ENCODE measurements at regions not wholly inside any gene's neighbourhood (a gene's known extent, or its start where the extent isn't known, plus 50 kb on each side); places are given as distances from the start of the nearest gene placed in this dataset.
"Not testable (repeated sequence)": the region's sequence is repeated elsewhere in the genome, so short reads cannot be mapped to it uniquely, and the experiment has no call there.

GRCh38 chr12:85623763-85624162 lies 212.4 kb downstream of the RASSF9 start:
- Mint-ChIP-seq H3K9me3 (peaks cover 5% of the 10 kb centered on the region), H3K27me3 (no peaks in the 10 kb centered on the region), H3K36me3 (no peaks in the 10 kb centered on the region), H3K4me3 (no peak overlapping the region), H3K4me1 (no peaks in the 10 kb centered on the region), H3K27ac (no peak overlapping the region)

DNA sequence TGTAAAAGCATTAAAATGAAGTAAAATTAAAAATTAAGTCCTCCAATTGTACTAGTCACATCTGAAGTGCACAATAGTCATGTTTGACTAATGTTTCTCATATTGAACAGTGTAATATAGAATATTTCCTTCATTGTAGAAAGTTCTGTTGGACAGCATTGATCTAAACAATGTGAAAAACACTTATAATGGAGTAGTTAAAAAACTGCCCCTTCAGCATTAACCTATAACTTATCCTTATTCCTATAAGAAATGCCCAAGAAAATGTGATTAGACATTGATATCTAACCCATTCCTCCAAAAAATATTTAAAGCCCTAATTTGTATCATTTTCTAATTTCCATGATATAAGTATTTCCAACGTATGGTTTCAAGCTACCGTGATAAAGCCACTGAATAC lies 210.7 kb downstream of the RASSF9 start:
- Mint-ChIP-seq H3K9me3 (peaks cover 5% of the 10 kb centered on the region), H3K4me1 (no peaks in the 10 kb centered on the region), H3K36me3 (no peaks in the 10 kb centered on the region), H3K27me3 (no peaks in the 10 kb centered on the region), H3K27ac (no peak overlapping the region), H3K4me3 (no peak overlapping the region)

DNA sequence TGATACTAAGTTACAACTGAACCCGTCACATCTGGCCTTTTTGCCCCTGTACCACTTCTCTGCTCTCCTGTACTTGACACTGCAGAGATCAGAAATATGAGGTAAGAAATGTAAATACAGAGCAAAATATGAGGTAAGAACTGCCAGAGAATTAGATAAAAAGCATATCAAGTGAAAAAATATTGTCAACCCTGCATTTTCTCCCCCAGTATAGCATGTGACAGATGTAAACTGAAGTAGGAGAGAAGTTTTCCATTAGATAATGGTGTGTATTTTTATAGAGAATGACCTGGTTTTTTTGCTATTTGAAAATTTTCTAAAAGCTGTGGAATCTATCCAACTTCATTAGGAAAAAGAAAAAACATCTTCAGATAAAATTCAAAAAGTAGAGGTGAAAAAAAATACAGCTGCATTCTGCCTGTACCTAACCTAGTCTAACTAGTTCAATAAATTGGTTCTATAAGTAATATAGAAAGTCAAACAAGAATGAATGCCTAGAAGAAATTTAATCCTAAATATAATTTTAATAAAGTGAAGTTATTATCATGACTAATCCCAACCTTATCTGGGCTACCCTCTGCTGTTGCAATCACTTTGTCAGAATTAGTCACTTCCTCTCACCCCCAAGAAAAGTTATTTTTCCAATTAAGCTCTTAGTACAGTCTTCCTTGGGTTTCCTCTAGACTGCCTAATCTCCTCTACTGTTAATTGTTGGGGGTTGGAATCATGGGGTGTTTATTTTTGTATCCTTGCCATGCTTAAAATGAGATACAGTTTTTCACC lies 210.0 kb downstream of the RASSF9 start:
- Mint-ChIP-seq H3K4me1 (no peaks in the 10 kb centered on the region), H3K4me3 (no peak overlapping the region), H3K36me3 (no peaks in the 10 kb centered on the region), H3K9me3 (peaks cover 5% of the 10 kb centered on the region), H3K27me3 (no peaks in the 10 kb centered on the region), H3K27ac (no peak overlapping the region)

GRCh38 chr12:85626784-85627171 lies 209.4 kb downstream of the RASSF9 start:
- H3K4me1 Mint-ChIP-seq = no peaks in the 10 kb centered on the region
- H3K27me3 Mint-ChIP-seq = no peaks in the 10 kb centered on the region
- H3K36me3 Mint-ChIP-seq = no peaks in the 10 kb centered on the region
- no peak overlapping the region for H3K27ac Mint-ChIP-seq
- peaks cover 5% of the 10 kb centered on the region for H3K9me3 Mint-ChIP-seq
- no peak overlapping the region for H3K4me3 Mint-ChIP-seq

DNA sequence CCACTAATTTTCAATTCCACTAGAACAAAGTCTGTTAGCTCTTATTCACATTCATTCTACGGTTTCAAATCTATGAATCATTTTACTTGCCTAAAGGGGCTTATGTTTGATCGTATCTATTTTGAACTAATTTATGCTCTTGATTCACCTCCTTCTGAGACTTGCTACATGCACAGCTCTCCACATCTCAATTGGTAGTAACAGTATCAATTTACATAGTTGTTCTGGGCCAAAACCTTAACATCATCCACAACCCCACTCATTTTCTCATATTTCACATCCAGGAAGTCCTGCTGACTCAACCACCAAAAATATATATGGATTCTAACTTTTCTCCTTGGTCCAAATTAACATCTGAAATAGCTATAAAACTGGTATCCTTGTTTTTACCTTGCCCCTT lies 208.6 kb downstream of the RASSF9 start:
- Mint-ChIP-seq H3K9me3 (peaks cover 5% of the 10 kb centered on the region), H3K27me3 (no peaks in the 10 kb centered on the region), H3K4me1 (no peaks in the 10 kb centered on the region), H3K36me3 (no peaks in the 10 kb centered on the region), H3K4me3 (no peak overlapping the region), H3K27ac (no peak overlapping the region)

DNA sequence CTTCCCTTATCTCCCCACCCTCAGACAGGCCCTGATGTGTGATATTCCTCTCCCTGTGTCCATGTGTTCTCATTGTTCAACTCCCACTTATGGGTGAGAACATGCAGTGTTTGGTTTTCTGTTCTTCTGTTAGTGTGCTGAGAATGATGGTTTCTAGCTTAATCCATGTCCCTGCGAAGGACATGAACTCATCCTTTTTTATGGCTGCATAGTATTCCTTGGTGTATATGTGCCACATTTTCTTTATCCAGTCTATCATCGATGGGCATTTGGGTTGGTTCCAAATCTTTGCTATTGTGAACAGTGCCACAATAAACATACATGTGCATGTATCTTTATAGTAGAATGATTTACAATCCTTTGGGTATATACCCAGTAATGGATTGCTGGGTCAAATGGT lies 207.6 kb downstream of the RASSF9 start:
- H3K27me3 Mint-ChIP-seq, H3K9me3 Mint-ChIP-seq, H3K36me3 Mint-ChIP-seq, H3K4me1 Mint-ChIP-seq, H3K27ac Mint-ChIP-seq, H3K4me3 Mint-ChIP-seq: not testable (repeated sequence)

DNA sequence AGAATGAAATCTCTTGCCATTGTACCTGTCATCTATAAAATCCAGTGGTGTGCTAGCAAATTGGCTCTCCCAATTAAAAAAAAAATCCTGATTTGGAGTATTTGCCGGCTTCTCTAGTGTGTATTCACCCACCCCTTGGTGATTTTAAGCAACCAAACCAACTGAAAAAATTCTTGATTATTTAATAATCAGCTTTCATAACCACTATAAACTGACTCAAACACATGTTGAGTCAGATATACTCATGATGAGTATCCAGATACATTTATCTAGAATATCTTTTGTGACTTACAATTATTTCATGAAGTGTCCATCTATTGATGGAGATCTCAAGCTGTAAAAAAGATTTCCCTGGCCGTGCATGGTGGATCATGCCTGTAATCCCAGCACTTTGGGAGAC lies 205.4 kb downstream of the RASSF9 start:
- no peaks in the 10 kb centered on the region for H3K27me3 Mint-ChIP-seq
- H3K4me3 Mint-ChIP-seq = no peak overlapping the region
- no peak overlapping the region for H3K27ac Mint-ChIP-seq
- peaks cover 5% of the 10 kb centered on the region for H3K9me3 Mint-ChIP-seq
- no peaks in the 10 kb centered on the region for H3K4me1 Mint-ChIP-seq
- H3K36me3 Mint-ChIP-seq = no peaks in the 10 kb centered on the region

GRCh38 chr12:85632390-85632789 lies 203.8 kb downstream of the RASSF9 start:
- no peaks in the 10 kb centered on the region for H3K27me3 Mint-ChIP-seq
- no peaks in the 10 kb centered on the region for H3K4me1 Mint-ChIP-seq
- no peak overlapping the region for H3K4me3 Mint-ChIP-seq
- H3K27ac Mint-ChIP-seq = no peak overlapping the region
- no peaks in the 10 kb centered on the region for H3K36me3 Mint-ChIP-seq
- H3K9me3 Mint-ChIP-seq = peaks cover 5% of the 10 kb centered on the region

DNA sequence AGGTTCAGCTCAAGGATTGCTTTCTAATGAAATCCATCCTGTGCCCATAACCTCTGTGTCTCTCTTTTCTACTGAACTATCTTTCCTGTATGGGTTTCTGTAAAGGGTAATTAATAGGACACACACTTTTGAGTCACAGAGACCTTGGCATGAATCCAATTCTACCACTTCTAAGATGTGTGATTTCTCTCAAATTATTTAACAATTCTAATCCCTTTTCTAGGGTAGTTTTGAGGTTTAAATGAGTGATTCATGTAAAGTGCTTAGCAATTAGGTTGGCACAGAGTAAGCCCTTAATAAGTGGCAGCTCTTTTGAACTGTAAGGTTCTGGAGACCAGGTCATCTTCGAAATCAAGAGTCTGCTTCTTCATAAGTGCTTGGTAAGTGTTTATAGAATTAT lies 202.7 kb downstream of the RASSF9 start:
- no peak overlapping the region for H3K27ac Mint-ChIP-seq
- H3K4me1 Mint-ChIP-seq = no peaks in the 10 kb centered on the region
- peaks cover 2% of the 10 kb centered on the region for H3K9me3 Mint-ChIP-seq
- no peaks in the 10 kb centered on the region for H3K27me3 Mint-ChIP-seq
- no peak overlapping the region for H3K4me3 Mint-ChIP-seq
- no peaks in the 10 kb centered on the region for H3K36me3 Mint-ChIP-seq

DNA sequence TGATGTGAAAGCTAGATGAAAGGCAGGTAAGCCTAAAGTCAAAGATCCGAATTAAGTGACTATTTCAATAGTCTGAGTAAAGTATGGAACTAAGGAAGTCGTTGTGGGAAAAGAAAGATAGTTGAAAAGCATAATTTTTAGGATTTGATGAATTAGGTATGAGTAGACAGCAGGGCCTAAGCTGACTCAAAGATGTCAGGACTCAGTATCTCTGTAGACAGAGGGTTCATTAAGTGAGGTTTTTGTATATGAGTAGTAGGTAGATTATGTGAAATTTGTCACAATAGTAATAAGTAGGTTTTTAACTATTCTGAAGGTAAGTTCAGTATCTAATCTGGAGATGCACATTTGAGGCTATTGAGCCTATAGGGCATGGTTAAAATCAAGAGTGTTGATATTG lies 196.4 kb downstream of the RASSF9 start:
- Mint-ChIP-seq H3K27ac (no peak overlapping the region), H3K27me3 (no peaks in the 10 kb centered on the region), H3K4me3 (no peak overlapping the region), H3K9me3 (no peaks in the 10 kb centered on the region), H3K4me1 (no peaks in the 10 kb centered on the region), H3K36me3 (no peaks in the 10 kb centered on the region)

DNA sequence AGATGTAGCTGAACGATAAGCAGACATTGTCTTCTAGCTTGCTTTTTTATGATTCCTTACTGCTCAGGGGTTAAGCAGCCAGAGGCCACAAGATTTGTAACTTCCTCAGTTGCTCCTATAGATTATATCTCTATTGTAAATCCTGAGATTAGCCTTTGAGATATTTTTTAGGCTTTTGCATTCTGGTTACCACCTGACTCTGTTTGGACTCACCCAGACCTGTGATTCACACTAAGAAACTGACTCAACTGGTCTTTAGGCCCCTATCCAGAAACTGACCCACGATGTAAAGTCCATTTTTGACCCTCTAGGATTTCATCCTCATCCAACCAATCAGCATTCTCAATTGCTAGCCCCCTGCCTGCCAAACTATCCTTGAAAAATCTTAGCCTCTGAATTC lies 194.4 kb downstream of the RASSF9 start:
- Mint-ChIP-seq H3K36me3 (no peaks in the 10 kb centered on the region), H3K27me3 (no peaks in the 10 kb centered on the region), H3K27ac (no peak overlapping the region), H3K4me3 (no peak overlapping the region), H3K4me1 (no peaks in the 10 kb centered on the region), H3K9me3 (no peaks in the 10 kb centered on the region)

DNA sequence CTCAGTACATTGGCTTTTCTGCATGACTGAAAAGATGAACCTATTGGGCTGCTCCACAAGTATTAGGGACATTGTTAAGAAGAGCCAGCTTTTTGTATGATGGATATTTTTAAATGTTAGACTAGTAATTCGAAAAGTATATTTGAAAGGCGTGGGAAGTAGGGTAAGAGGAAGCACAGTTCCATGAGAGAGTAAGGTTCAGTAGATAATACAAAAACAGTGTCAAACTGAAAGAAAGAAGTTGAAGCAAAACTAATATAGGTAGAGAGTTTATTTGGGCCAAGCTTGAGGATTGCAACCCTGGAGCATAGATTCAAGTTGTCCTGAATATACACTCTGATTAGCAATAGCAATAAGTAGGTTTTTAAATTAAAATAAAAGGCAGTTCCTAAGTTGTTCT lies 193.9 kb downstream of the RASSF9 start:
- no peaks in the 10 kb centered on the region for H3K9me3 Mint-ChIP-seq
- H3K27ac Mint-ChIP-seq = no peak overlapping the region
- H3K4me1 Mint-ChIP-seq = no peaks in the 10 kb centered on the region
- no peaks in the 10 kb centered on the region for H3K27me3 Mint-ChIP-seq
- H3K36me3 Mint-ChIP-seq = no peaks in the 10 kb centered on the region
- no peak overlapping the region for H3K4me3 Mint-ChIP-seq

GRCh38 chr12:85642808-85643207 lies 193.4 kb downstream of the RASSF9 start:
- Mint-ChIP-seq H3K9me3 (no peaks in the 10 kb centered on the region), H3K36me3 (no peaks in the 10 kb centered on the region), H3K27ac (no peak overlapping the region), H3K4me3 (no peak overlapping the region), H3K27me3 (no peaks in the 10 kb centered on the region), H3K4me1 (no peaks in the 10 kb centered on the region)

DNA sequence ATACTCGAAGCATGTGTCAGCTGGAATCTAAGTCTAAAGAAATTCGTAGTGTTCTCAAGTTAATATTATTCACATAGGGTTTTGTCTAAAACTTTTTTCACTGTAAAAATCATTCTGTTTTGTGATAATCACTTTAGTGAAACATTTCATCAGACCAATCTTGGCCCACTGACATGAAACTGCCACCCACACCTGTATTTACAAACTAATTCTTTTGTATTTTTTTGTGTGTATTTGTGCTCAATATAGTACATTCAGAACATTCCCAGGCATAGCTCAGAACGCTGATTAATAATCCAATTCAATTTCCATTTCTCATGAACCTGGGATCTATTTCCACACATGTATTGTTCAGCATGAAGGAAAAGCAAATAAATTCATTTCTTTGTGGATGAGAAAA lies 191.7 kb downstream of the RASSF9 start:
- Mint-ChIP-seq H3K9me3 (no peaks in the 10 kb centered on the region), H3K27ac (no peak overlapping the region), H3K4me3 (no peak overlapping the region), H3K36me3 (no peaks in the 10 kb centered on the region), H3K27me3 (no peaks in the 10 kb centered on the region), H3K4me1 (no peaks in the 10 kb centered on the region)

- Mint-ChIP-seq H3K27ac (no peak overlapping the region), H3K4me3 (no peak overlapping the region)
Measured at GRCh38 chr12:85653731-85654455, 182.3 kb downstream of the RASSF9 start.

DNA sequence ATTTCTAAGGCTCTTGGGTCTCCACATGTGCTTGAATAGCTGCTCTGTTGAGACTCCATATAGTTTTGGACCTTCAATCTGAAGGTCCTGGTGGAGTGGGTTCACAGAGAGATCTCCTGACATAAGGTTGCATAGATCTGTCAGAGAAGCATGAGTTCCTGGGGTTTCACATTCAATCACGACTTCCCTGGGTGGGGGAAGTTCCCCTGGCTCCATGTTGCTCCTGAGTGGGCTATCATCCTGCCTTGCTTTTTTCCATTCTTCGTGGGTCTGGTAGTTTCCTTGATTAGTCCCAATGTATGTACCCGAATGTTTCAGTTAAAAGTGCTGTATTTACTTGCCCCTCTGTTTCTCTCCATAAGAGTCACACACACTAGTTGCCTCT lies 181.8 kb downstream of the RASSF9 start:
- Mint-ChIP-seq H3K27me3 (no peaks in the 10 kb centered on the region), H3K9me3 (peaks cover 10% of the 10 kb centered on the region), H3K4me1 (no peaks in the 10 kb centered on the region), H3K4me3 (no peak overlapping the region), H3K27ac (no peak overlapping the region), H3K36me3 (no peaks in the 10 kb centered on the region)

More at GRCh38 chr12:85653731-85654455, 182.3 kb downstream of the RASSF9 start:
- Mint-ChIP-seq H3K4me1 (no peaks in the 10 kb centered on the region), H3K9me3 (peaks cover 9% of the 10 kb centered on the region), H3K36me3 (no peaks in the 10 kb centered on the region), H3K27me3 (no peaks in the 10 kb centered on the region)

All from activated naive CD4-positive, alpha-beta T cell treated with anti-CD3 and anti-CD28 coated beads, Interleukin-2, amount 50 U/mL, for 24 hours (primary cell).